Trophoblast cell (in vitro differentiated cells and primary cell): ENCODE measurements at regions not wholly inside any gene's neighbourhood (a gene's known extent, or its start where the extent isn't known, plus 50 kb on each side); places are given as distances from the start of the nearest gene placed in this dataset.

ENCODE experiments used
- DNase-seq, 2 donors: peaks; one replicate each; pipeline ENCODE4 v3.0.0-alpha.2; 2016
- H2AFZ ChIP-seq: 2 replicates; pipeline ENCODE4 v1.6.1; 2013; ENCODE audit warnings: low read length, moderate library complexity, mild to moderate bottlenecking; ENCODE audit not compliant: insufficient read depth, poor library complexity
- H2AK5ac ChIP-seq: 2 replicates; pipeline ENCODE4 v1.6.1; 2013; ENCODE audit warnings: mild to moderate bottlenecking, low read length
- H2BK120ac ChIP-seq: 2 replicates; pipeline ENCODE4 v1.6.1; 2013; ENCODE audit warnings: low read length, mild to moderate bottlenecking, moderate library complexity; ENCODE audit not compliant: insufficient read depth, poor library complexity
- H2BK12ac ChIP-seq: 2 replicates; pipeline ENCODE4 v1.6.1; 2013; ENCODE audit warnings: mild to moderate bottlenecking, low read length, moderate library complexity
- H2BK5ac ChIP-seq: 2 replicates; pipeline ENCODE4 v1.6.1; 2013; ENCODE audit warnings: low read length, low read depth, moderate library complexity, mild to moderate bottlenecking; ENCODE audit not compliant: poor library complexity
- H3K14ac ChIP-seq: 2 replicates; pipeline ENCODE4 v1.6.1; 2013; ENCODE audit warnings: mild to moderate bottlenecking, low read length
- H3K18ac ChIP-seq: 2 replicates; pipeline ENCODE4 v1.6.1; 2013; ENCODE audit warnings: mild to moderate bottlenecking, low read length
- H3K23ac ChIP-seq: 2 replicates; pipeline ENCODE4 v1.6.1; 2013; ENCODE audit warnings: low read length
- H3K27ac ChIP-seq: 2 replicates; pipeline ENCODE4 v1.5.1; 2013; ENCODE audit warnings: low read depth, mild to moderate bottlenecking, inconsistent platforms, low read length, moderate library complexity
- H3K27me3 ChIP-seq: 2 replicates; pipeline ENCODE4 v1.6.1; 2013; ENCODE audit warnings: inconsistent platforms, mild to moderate bottlenecking, low read length, moderate library complexity; ENCODE audit not compliant: insufficient read depth
- H3K36me3 ChIP-seq, 2 experiments: 1 replicate in 1 of 2; 2 replicates in 1 of 2; pipeline ENCODE4 v1.6.1; 2013; ENCODE audit warnings: low read length in 2 of 2, mild to moderate bottlenecking in 2 of 2, moderate library complexity in 1 of 2; ENCODE audit not compliant: insufficient read depth in 2 of 2, control insufficient read depth in 1 of 2
- H3K4ac ChIP-seq: 2 replicates; pipeline ENCODE4 v1.6.1; 2013; ENCODE audit warnings: low read depth, mild to moderate bottlenecking, low read length, moderate library complexity
- H3K4me1 ChIP-seq, 2 experiments: 1 replicate in 1 of 2; 2 replicates in 1 of 2; pipeline ENCODE4 v1.6.1; 2013; ENCODE audit warnings: low read length in 2 of 2, mild to moderate bottlenecking in 2 of 2, moderate library complexity in 1 of 2; ENCODE audit not compliant: insufficient read depth in 2 of 2, control insufficient read depth in 1 of 2
- H3K4me2 ChIP-seq: 2 replicates; pipeline ENCODE4 v1.6.1; 2013; ENCODE audit warnings: inconsistent platforms, mild to moderate bottlenecking, low read length, moderate library complexity
- H3K4me3 ChIP-seq: 2 replicates; pipeline ENCODE4 v1.5.1; 2013; ENCODE audit warnings: mild to moderate bottlenecking, low read depth, low read length, inconsistent platforms
- H3K79me1 ChIP-seq: one replicate; pipeline ENCODE4 v1.6.1; 2013; ENCODE audit warnings: low read length
- H3K79me2 ChIP-seq: 2 replicates; pipeline ENCODE4 v1.6.1; 2013; ENCODE audit warnings: low read length, mild to moderate bottlenecking; ENCODE audit not compliant: control insufficient read depth, insufficient read depth, poor library complexity
- H3K9ac ChIP-seq: 2 replicates; pipeline ENCODE4 v1.6.1; 2013; ENCODE audit warnings: mild to moderate bottlenecking, low read length
- H3K9me3 ChIP-seq: 2 replicates; pipeline ENCODE4 v1.6.1; 2013; ENCODE audit warnings: low read depth, mild to moderate bottlenecking, control low read depth, inconsistent platforms, low read length; ENCODE audit not compliant: insufficient read depth
- H4K12ac ChIP-seq: 2 replicates; pipeline ENCODE4 v1.6.1; 2013; ENCODE audit warnings: low read depth, mild to moderate bottlenecking, low read length, moderate library complexity
- H4K8ac ChIP-seq: 2 replicates; pipeline ENCODE4 v1.6.1; 2013; ENCODE audit warnings: low read depth, mild to moderate bottlenecking, low read length, moderate library complexity
- H4K91ac ChIP-seq: one replicate; pipeline ENCODE4 v1.6.1; 2013; ENCODE audit warnings: low read depth, mild to moderate bottlenecking, low read length, moderate library complexity
- WGBS: extraction: QIAGEN DNeasy Blood & Tissue Kit; methylation state at CpG from one replicate; pipeline ENCODE4 v1.1.7; 2013; ENCODE audit warnings: missing lambda C conversion rate; ENCODE audit not compliant: insufficient read length, insufficient coverage; ENCODE audit errors: extremely low coverage; 5-methylcytosine and 5-hydroxymethylcytosine counted together

- Histone ChIP-seq H4K8ac (no peak overlapping the region), H2AK5ac (no peak overlapping the region)
- no peak for DNase-seq
Observed at GRCh38 chr16:65909310-65910050, 457.0 kb upstream of the CDH5 start.

GRCh38 chr16:65908568-65908967 is 457.9 kb upstream of the CDH5 start:
- no peaks in the 10 kb centered on the region for H3K27me3 ChIP-seq

More at GRCh38 chr16:65909310-65910050, 457.0 kb upstream of the CDH5 start:
- H2BK120ac ChIP-seq = no peak overlapping the region
- H3K14ac ChIP-seq = no peak overlapping the region
- no peak overlapping the region for H4K12ac ChIP-seq
- H3K27me3 ChIP-seq = no peaks in the 10 kb centered on the region
- H3K27ac ChIP-seq = no peak overlapping the region
- no peaks in the 10 kb centered on the region for H3K36me3 ChIP-seq
- no peak overlapping the region for H3K23ac ChIP-seq
- no peak overlapping the region for H2BK12ac ChIP-seq
- no peaks in the 10 kb centered on the region for H3K79me2 ChIP-seq
- H4K91ac ChIP-seq = no peak overlapping the region
- no peak overlapping the region for H2AFZ ChIP-seq
- no peak overlapping the region for H3K4ac ChIP-seq
- H3K9ac ChIP-seq = no peak overlapping the region
- WGBS = no CpG with 5 or more reads among the region's 7 CpGs
- H3K4me1 ChIP-seq = no peaks in the 10 kb centered on the region
- H3K9me3 ChIP-seq = peaks cover 2% of the 10 kb centered on the region
- no peaks in the 10 kb centered on the region for H3K79me1 ChIP-seq
- no peak overlapping the region for H2BK5ac ChIP-seq
- no peak overlapping the region for H3K18ac ChIP-seq
- H3K4me2 ChIP-seq = no peak overlapping the region
- no peak overlapping the region for H3K4me3 ChIP-seq

GRCh38 chr16:65905331-65905730 is 461.2 kb upstream of the CDH5 start:
- Histone ChIP-seq H3K18ac (no peak overlapping the region), H3K9ac (no peak overlapping the region), H3K79me1 (no peaks in the 10 kb centered on the region), H2BK12ac (no peak overlapping the region), H4K91ac (no peak overlapping the region), H2BK120ac (no peak overlapping the region), H3K23ac (no peak overlapping the region), H4K8ac (no peak overlapping the region), H3K4me1 (no peaks in the 10 kb centered on the region), H3K27me3 (no peaks in the 10 kb centered on the region), H3K4me3 (no peak overlapping the region), H2AK5ac (no peak overlapping the region), H3K9me3 (peaks cover 2% of the 10 kb centered on the region), H2AFZ (no peak overlapping the region), H3K36me3 (no peaks in the 10 kb centered on the region), H3K14ac (no peak overlapping the region), H2BK5ac (no peak overlapping the region), H3K4me2 (no peak overlapping the region), H3K27ac (no peak overlapping the region), H3K4ac (no peak overlapping the region), H3K79me2 (no peaks in the 10 kb centered on the region), H4K12ac (no peak overlapping the region)
- no CpG with 5 or more reads among the region's 3 CpGs for WGBS
- no peak for DNase-seq

More at GRCh38 chr16:65908568-65908967, 457.9 kb upstream of the CDH5 start:
- Histone ChIP-seq H2BK120ac (no peak overlapping the region), H3K79me2 (no peaks in the 10 kb centered on the region), H4K12ac (no peak overlapping the region), H2BK5ac (no peak overlapping the region), H3K27ac (no peak overlapping the region), H3K4ac (no peak overlapping the region), H4K91ac (no peak overlapping the region), H3K4me3 (no peak overlapping the region), H3K4me2 (no peak overlapping the region), H2AK5ac (no peak overlapping the region), H3K23ac (no peak overlapping the region), H3K18ac (no peak overlapping the region), H3K79me1 (no peaks in the 10 kb centered on the region), H3K36me3 (no peaks in the 10 kb centered on the region), H3K14ac (no peak overlapping the region), H2AFZ (no peak overlapping the region), H3K4me1 (no peaks in the 10 kb centered on the region), H3K9ac (no peak overlapping the region), H3K9me3 (peaks cover 2% of the 10 kb centered on the region), H4K8ac (no peak overlapping the region), H2BK12ac (no peak overlapping the region)
- no CpG with 5 or more reads among the region's 3 CpGs for WGBS
- no peak for DNase-seq

- no peak overlapping the region for H2AK5ac ChIP-seq
- no peak overlapping the region for H3K23ac ChIP-seq
- H3K27me3 ChIP-seq = no peaks in the 10 kb centered on the region
- no peak overlapping the region for H3K14ac ChIP-seq
- no peak overlapping the region for H4K8ac ChIP-seq
- no CpG with 5 or more reads among the region's 6 CpGs for WGBS
- H2BK5ac ChIP-seq = no peak overlapping the region
- H2BK12ac ChIP-seq = no peak overlapping the region
- no peak overlapping the region for H4K12ac ChIP-seq
- H3K4me1 ChIP-seq = no peaks in the 10 kb centered on the region
- no peak overlapping the region for H3K4ac ChIP-seq
- DNase-seq = no peak
- no peak overlapping the region for H3K9ac ChIP-seq
- peaks cover 3% of the 10 kb centered on the region for H3K9me3 ChIP-seq
- no peak overlapping the region for H3K18ac ChIP-seq
- H2BK120ac ChIP-seq = no peak overlapping the region
- H3K4me2 ChIP-seq = no peak overlapping the region
- no peaks in the 10 kb centered on the region for H3K79me2 ChIP-seq
- no peaks in the 10 kb centered on the region for H3K36me3 ChIP-seq
- no peak overlapping the region for H4K91ac ChIP-seq
- H3K4me3 ChIP-seq = no peak overlapping the region
- H3K27ac ChIP-seq = no peak overlapping the region
- no peaks in the 10 kb centered on the region for H3K79me1 ChIP-seq
- H2AFZ ChIP-seq = no peak overlapping the region
Observed at GRCh38 chr16:65896448-65897153, 469.9 kb upstream of the CDH5 start.
